GM19324 (cell line): ENCODE measurements at regions not wholly inside any gene's neighbourhood (a gene's known extent, or its start where the extent isn't known, plus 50 kb on each side); places are given as distances from the start of the nearest gene placed in this dataset.

Source experiments
- ATAC-seq: cut with Tn5 transposase; IDR thresholded peaks from one replicate; pipeline ENCODE4 v1.9.1; 2021; ENCODE audit warnings: mild to moderate bottlenecking, moderate library complexity; ENCODE audit not compliant: unreplicated experiment, low FRiP score

- no peak for ATAC-seq
Observed at GRCh38 chr6:80676386-80676785, 569.9 kb downstream of the BCKDHB start.

GRCh38 chr6:80674669-80675068, 568.2 kb downstream of the BCKDHB start:
- no peak for ATAC-seq

DNA sequence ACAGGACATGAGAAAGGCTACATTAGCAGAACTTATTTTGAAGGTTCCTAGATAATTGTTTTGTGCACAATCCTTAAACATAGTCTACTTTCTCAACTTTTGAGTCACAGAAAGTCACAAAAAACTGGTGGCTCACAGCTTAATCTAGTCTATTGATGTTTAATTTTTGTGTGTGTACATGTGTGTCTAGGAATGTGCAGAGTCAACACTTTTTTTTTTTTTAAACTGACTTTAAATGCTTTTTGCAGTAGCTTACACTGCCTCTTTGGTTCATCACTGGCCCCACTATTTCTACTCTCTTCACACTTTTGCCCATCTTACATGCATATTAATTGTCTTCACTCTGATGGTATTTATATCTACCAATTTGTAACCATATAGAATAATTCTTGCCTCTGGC, 566.9 kb downstream of the BCKDHB start:
- no peak for ATAC-seq

DNA sequence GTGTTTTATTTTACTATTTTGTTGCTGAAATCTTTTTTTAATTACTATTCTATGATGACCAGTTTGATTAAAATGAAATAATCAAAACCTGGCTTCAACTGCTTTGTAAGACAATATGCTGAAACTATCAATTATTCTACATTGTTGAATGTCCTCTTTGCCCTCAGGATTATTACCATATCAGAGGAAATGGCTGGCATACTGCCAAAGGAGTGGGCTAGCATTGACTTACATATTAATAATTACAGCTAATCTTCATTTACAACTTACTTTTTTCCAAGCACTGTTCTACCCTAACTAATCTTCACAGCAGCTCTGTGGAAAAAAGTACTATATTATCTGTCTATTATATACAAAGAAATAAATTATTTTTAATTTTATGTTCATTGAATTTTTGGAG, 560.5 kb downstream of the BCKDHB start:
- no peak for ATAC-seq

DNA sequence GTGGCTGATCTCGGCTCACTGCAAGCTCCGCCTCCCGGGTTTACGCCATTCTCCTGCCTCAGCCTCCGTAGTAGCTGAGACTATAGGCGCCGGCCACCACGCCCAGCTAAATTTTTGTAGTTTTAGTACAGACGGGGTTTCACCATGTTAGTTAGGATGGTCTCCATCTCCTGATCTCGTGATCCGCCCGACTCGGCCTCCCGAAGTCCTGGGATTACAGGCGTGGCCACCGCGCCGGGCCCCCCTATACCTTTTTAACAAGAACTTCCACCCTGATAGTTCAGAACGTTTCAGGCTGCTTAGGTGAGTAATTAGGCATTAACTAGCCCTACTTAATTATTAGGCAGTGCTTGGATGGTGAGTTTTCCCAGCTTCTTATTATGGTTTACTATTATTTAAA, 552.5 kb downstream of the BCKDHB start:
- ATAC-seq = no peak

GRCh38 chr6:80647156-80647555, 540.7 kb downstream of the BCKDHB start:
- no peak for ATAC-seq

DNA sequence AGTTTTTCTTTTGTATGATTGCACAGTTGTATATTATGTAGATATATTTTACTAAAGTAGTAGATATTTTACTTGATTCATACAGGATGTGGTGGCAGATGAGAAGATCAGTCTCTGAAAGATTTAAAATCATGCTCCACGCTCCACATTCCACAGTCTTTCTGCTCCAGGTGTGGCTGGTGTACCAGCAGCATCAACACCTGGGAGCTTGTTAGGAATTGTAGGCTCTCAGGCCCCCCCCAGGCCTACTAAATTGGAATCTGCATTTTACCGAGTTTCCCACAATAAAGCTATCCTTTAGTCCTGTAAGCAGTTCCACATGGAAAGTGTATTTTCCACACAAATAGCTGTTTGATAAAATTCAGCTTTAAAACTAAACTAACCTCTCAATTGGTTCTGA, 537.4 kb downstream of the BCKDHB start:
- ATAC-seq = no peak

GRCh38 chr6:80642452-80642851, 536.0 kb downstream of the BCKDHB start:
- ATAC-seq = no peak

DNA sequence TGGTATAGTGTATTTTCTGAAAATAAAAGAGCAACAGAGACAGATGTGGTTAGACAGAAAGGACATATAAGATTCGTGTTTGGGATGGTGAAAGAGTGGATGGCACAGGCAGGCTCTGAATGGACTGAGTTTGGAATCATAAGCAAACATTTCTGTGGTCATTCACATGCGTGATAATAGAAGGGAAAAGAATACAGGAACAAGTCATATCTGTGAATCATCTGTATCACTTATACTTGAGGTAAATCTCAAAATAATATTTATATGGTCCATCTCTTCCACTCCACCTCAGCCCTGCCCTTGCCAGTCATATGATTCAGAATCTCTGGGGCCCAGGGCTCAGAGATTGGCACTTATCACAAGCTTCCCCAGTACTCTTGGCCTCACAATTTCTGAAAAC, 535.1 kb downstream of the BCKDHB start:
- ATAC-seq = no peak

DNA sequence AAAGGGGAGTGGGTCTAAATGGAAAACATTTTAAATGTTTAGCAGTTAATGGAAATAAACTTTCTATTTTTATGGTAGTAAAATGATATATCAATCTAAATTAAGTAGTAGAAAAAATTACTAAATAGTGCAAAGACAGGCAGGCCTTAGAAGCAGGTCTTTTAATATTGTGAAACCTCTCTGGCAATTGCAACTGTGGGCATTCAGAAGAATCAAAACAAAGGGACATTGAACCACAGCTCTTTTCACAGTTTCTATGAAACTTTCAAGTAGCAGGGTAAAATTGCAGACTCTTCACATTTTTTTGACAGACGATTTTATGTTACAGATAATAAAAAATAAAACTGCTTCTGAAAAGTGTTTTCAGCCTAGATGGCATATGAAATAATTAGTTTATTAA, 533.7 kb downstream of the BCKDHB start:
- no peak for ATAC-seq

- ATAC-seq = no peak
Observed at GRCh38 chr6:80639181-80639629, 532.7 kb downstream of the BCKDHB start.

- ATAC-seq = peak; percentile 83
Observed at GRCh38 chr6:80638213-80639055, 532.0 kb downstream of the BCKDHB start.

- no peak for ATAC-seq
Observed at GRCh38 chr6:80637312-80637711, 530.8 kb downstream of the BCKDHB start.

GRCh38 chr6:80636689-80637088, 530.2 kb downstream of the BCKDHB start:
- ATAC-seq = no peak

DNA sequence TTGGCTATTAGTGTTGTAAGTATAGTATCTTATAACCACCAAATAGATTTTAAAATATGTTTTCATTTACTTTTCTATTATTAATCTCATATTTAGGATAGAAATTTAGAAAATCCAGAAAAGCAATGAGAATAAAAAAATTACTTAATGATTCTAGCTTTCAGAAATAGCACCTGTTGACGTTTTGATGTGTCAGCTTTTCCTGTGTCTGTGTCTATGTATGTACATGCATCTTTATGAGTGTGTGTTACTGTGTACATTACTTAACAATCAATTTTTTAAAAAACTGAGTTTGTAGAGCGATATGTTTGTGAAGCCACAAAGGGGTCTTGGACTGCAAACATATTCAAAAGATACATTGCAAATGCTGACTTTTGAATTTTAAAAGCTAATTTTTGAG, 526.9 kb downstream of the BCKDHB start:
- no peak for ATAC-seq

GRCh38 chr6:80625405-80625804, 518.9 kb downstream of the BCKDHB start:
- no peak for ATAC-seq

DNA sequence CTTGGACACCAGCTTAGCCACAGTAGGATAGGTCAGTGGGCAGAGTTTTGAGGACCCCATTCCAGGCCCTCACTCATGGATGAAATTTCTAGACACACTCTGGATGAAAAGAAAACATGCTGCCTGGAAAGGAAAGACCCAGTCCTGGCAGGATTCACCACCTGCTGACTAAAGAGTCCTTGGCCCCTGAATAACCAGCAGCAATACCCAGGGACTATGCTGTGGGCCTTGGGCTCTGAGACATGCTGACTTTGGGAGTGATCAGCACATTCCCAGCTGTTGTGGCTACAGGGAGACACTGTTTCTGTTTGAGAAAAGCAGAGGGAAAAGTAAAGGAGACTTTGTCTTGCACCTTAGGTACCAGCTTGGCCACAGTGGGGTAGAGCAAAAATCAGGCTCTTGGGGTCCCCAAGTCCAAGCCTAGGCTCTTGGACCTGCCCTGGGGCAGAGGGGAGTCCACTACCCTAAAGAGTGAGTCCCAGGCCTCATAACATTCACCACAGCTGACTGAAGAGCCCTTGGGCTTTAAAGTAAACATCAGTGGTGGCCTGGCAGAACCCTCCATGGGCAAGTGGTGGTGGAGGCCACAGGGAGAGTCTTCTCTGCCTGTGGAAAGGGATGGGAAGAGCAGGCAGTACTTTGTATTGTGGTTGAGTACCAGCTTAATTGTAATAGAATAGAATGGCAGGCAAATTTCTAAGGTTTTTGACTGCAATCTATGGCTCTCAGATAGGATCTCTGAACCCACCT, 516.8 kb downstream of the BCKDHB start:
- no peak for ATAC-seq

DNA sequence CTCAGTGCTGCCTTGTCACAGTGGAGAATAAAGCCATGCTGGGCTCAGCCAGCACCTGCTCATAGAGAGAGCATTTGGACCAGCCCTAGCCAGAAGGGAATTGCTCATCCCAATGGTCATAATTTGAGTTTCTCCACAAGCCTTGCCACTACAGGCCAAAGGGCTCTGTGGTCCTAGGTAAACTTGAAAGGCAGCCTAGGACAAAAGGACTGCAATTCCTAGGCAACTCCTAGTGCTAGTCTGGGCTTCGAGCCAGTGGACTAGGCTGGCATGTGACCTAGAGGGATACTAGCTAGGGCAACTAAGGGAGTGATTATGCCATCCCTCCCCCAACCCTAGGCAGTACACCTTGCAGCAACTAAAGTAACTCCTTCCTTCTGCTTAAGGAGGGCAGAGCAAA, 516.2 kb downstream of the BCKDHB start:
- no peak for ATAC-seq

DNA sequence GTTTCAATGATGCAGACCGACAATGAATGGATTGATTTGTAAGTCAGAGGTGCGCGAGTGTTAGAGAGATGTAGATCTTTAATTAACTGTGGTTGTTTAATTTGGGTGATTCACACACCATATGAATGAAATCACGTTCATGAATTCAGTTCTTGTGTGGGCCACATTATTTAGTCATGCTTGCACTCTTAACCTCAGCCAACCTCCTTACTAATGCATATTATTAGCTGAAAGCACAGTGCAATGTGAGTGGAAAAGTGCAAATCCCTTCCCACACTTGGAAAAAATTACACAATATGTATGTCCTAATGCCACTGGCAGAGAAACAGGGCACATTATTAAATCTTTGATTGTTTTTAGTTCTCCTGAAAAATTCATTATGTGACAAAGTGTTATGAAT, 512.5 kb downstream of the BCKDHB start:
- no peak for ATAC-seq

DNA sequence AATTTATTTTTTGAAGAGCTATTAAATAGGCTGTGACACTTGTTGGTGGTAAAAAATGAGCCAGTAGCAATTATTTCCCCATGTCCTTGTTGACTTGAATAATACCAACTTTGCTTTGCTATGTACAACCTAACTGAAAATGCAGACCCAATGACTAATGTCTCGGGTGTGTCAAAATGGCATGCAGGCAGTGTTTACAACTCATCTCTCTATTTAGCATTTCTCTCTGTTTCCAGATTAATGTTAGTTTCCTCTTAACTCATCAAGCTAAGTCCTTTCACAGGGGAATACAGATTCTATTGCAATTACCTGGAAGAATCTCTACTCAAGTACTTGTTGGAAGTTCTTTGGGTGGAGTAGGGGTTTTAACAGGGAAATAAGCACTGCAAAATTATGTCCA, 504.4 kb downstream of the BCKDHB start:
- ATAC-seq = no peak

- ATAC-seq = no peak
Observed at GRCh38 chr6:80608881-80609280, 502.4 kb downstream of the BCKDHB start.
